Transverse colon (tissue), 4 donors: ENCODE measurements at regions not wholly inside any gene's neighbourhood (a gene's known extent, or its start where the extent isn't known, plus 50 kb on each side); places are given as distances from the start of the nearest gene placed in this dataset.

ENCODE experiments used
- CTCF ChIP-seq, 5 experiments: fragments of 200-600 bp in 3 of 5; fragments of 450-650 bp in 2 of 5; sonication (generic) in 3 of 5; IDR thresholded peaks; 1 replicate in 2 of 5; 2 replicates in 3 of 5; pipeline ENCODE4 v1.5.1; 2016 to 2017; ENCODE audit warnings: antibody characterized with exemption in 5 of 5, inconsistent platforms in 3 of 5, mild to moderate bottlenecking in 2 of 5, moderate library complexity in 1 of 5
- POLR2AphosphoS5 ChIP-seq, 3 donors: sonication (generic); formaldehyde crosslinking; IDR thresholded peaks; one replicate each; pipeline ENCODE4 v1.6.1; 2016; ENCODE audit warnings: antibody characterized with exemption in 3 of 3

GRCh38 chr1:57615956-57616355, 192.1 kb upstream of the DAB1 start:
- TF ChIP-seq CTCF (IDR thresholded peaks at IDR 0.05) (no peak), POLR2AphosphoS5 (IDR thresholded peaks at IDR 0.05) (no peak)
